Immature natural killer cell (primary cell): ENCODE measurements at regions not wholly inside any gene's neighbourhood (a gene's known extent, or its start where the extent isn't known, plus 50 kb on each side); places are given as distances from the start of the nearest gene placed in this dataset.

ENCODE experiments used
- DNase-seq, 3 donors: peaks; one replicate each; pipeline ENCODE4 v3.0.0; 2022; ENCODE audit warnings: mixed read lengths in 1 of 3
- H3K27ac Mint-ChIP-seq, 6 donors: one replicate each; pipeline ENCODE4 v1.8.0; 2020; ENCODE audit warnings: mixed read lengths in 6 of 6, mild to moderate bottlenecking in 5 of 6, inconsistent platforms in 4 of 6, moderate library complexity in 3 of 6
- H3K27me3 Mint-ChIP-seq, 3 donors: one replicate each; pipeline ENCODE4 v1.8.0; 2020 to 2021; ENCODE audit warnings: low read depth in 3 of 3, mild to moderate bottlenecking in 3 of 3, mixed read lengths in 3 of 3, moderate library complexity in 3 of 3, inconsistent platforms in 1 of 3
- H3K36me3 Mint-ChIP-seq, 3 donors: one replicate each; pipeline ENCODE4 v1.8.0; 2020; ENCODE audit warnings: mixed read lengths in 3 of 3, inconsistent platforms in 2 of 3, mild to moderate bottlenecking in 2 of 3
- H3K4me1 Mint-ChIP-seq, 2 donors: one replicate each; pipeline ENCODE4 v1.8.0; 2020; ENCODE audit warnings: inconsistent platforms in 2 of 2, mild to moderate bottlenecking in 2 of 2, mixed read lengths in 2 of 2, moderate library complexity in 1 of 2
- H3K4me3 Mint-ChIP-seq, 5 donors: one replicate each; pipeline ENCODE4 v1.8.0; 2020; ENCODE audit warnings: mild to moderate bottlenecking in 5 of 5, mixed read lengths in 5 of 5, inconsistent platforms in 3 of 5, moderate library complexity in 3 of 5
- H3K9me3 Mint-ChIP-seq, 6 donors: one replicate each; pipeline ENCODE4 v1.8.0; 2020; ENCODE audit warnings: mild to moderate bottlenecking in 6 of 6, mixed read lengths in 6 of 6, inconsistent platforms in 4 of 6, moderate library complexity in 3 of 6

GRCh38 chr3:168362156-168362555 is 266.4 kb upstream of the GOLIM4 start:
- Mint-ChIP-seq H3K27ac (no peak overlapping the region), H3K27me3 (no peaks in the 10 kb centered on the region), H3K4me1 (no peaks in the 10 kb centered on the region), H3K4me3 (no peak overlapping the region), H3K36me3 (no peaks in the 10 kb centered on the region), H3K9me3 (peaks cover 0 to 5% (median 3%) of the 10 kb centered on the region in 6 donors)
- DNase-seq = no peak

GRCh38 chr3:168360993-168361392 is 265.3 kb upstream of the GOLIM4 start:
- Mint-ChIP-seq H3K9me3 (peaks cover 0 to 3% (median 1%) of the 10 kb centered on the region in 6 donors), H3K27me3 (no peaks in the 10 kb centered on the region), H3K4me1 (no peaks in the 10 kb centered on the region), H3K36me3 (no peaks in the 10 kb centered on the region), H3K27ac (no peak overlapping the region), H3K4me3 (no peak overlapping the region)
- no peak for DNase-seq

- H3K36me3 Mint-ChIP-seq = no peaks in the 10 kb centered on the region
- H3K27me3 Mint-ChIP-seq = no peaks in the 10 kb centered on the region
- H3K4me1 Mint-ChIP-seq = no peaks in the 10 kb centered on the region
- no peak for DNase-seq
- H3K9me3 Mint-ChIP-seq = peaks cover 0 to 5% (median under 1%) of the 10 kb centered on the region in 6 donors
- H3K4me3 Mint-ChIP-seq = no peak overlapping the region
- no peak overlapping the region for H3K27ac Mint-ChIP-seq
Observed at GRCh38 chr3:168342946-168343850, 247.5 kb upstream of the GOLIM4 start.

- H3K36me3 Mint-ChIP-seq = no peaks in the 10 kb centered on the region
- no peak overlapping the region for H3K4me3 Mint-ChIP-seq
- H3K4me1 Mint-ChIP-seq = no peaks in the 10 kb centered on the region
- no peaks in the 10 kb centered on the region for H3K27me3 Mint-ChIP-seq
- DNase-seq = no peak
- no peak overlapping the region for H3K27ac Mint-ChIP-seq
- H3K9me3 Mint-ChIP-seq = peaks cover 0 to 5% (median under 1%) of the 10 kb centered on the region in 6 donors
Observed at GRCh38 chr3:168341956-168342936, 246.5 kb upstream of the GOLIM4 start.

- no peak overlapping the region for H3K27ac Mint-ChIP-seq
- H3K9me3 Mint-ChIP-seq = peaks cover 0 to 3% (median 0%) of the 10 kb centered on the region in 6 donors
- no peaks in the 10 kb centered on the region for H3K27me3 Mint-ChIP-seq
- H3K4me1 Mint-ChIP-seq = no peaks in the 10 kb centered on the region
- no peak for DNase-seq
- H3K4me3 Mint-ChIP-seq = no peak overlapping the region
- no peaks in the 10 kb centered on the region for H3K36me3 Mint-ChIP-seq
Observed at GRCh38 chr3:168341192-168341815, 245.6 kb upstream of the GOLIM4 start.

GRCh38 chr3:168338161-168338560 is 242.4 kb upstream of the GOLIM4 start:
- DNase-seq = no peak
- peaks cover 0 to 2% (median 0%) of the 10 kb centered on the region in 6 donors for H3K9me3 Mint-ChIP-seq
- no peak overlapping the region for H3K27ac Mint-ChIP-seq
- no peaks in the 10 kb centered on the region for H3K4me1 Mint-ChIP-seq
- no peaks in the 10 kb centered on the region for H3K27me3 Mint-ChIP-seq
- no peaks in the 10 kb centered on the region for H3K36me3 Mint-ChIP-seq
- no peak overlapping the region for H3K4me3 Mint-ChIP-seq

- H3K36me3 Mint-ChIP-seq = no peaks in the 10 kb centered on the region
- H3K4me1 Mint-ChIP-seq = no peaks in the 10 kb centered on the region
- H3K9me3 Mint-ChIP-seq = peaks cover 0 to 2% (median 0%) of the 10 kb centered on the region in 6 donors
- DNase-seq = no peak
- no peak overlapping the region for H3K27ac Mint-ChIP-seq
- no peak overlapping the region for H3K4me3 Mint-ChIP-seq
- H3K27me3 Mint-ChIP-seq = no peaks in the 10 kb centered on the region
Observed at GRCh38 chr3:168336276-168336675, 240.6 kb upstream of the GOLIM4 start.

- Mint-ChIP-seq H3K4me1 (no peaks in the 10 kb centered on the region), H3K27ac (no peak overlapping the region), H3K36me3 (no peaks in the 10 kb centered on the region), H3K9me3 (peaks cover 0 to 4% (median 0%) of the 10 kb centered on the region in 6 donors), H3K27me3 (no peaks in the 10 kb centered on the region), H3K4me3 (no peak overlapping the region)
- DNase-seq = no peak
Observed at GRCh38 chr3:168333410-168333935, 237.7 kb upstream of the GOLIM4 start.

- Mint-ChIP-seq H3K36me3 (no peaks in the 10 kb centered on the region), H3K27ac (no peak overlapping the region), H3K4me1 (no peaks in the 10 kb centered on the region), H3K27me3 (no peaks in the 10 kb centered on the region), H3K4me3 (no peak overlapping the region), H3K9me3 (peaks cover 0 to 5% (median 0%) of the 10 kb centered on the region in 6 donors)
- no peak for DNase-seq
Observed at GRCh38 chr3:168331756-168332155, 236.0 kb upstream of the GOLIM4 start.

GRCh38 chr3:168330983-168331382 is 235.3 kb upstream of the GOLIM4 start:
- Mint-ChIP-seq H3K27ac (no peak overlapping the region), H3K4me3 (no peak overlapping the region), H3K27me3 (no peaks in the 10 kb centered on the region), H3K9me3 (peaks cover 0 to 5% (median 0%) of the 10 kb centered on the region in 6 donors), H3K36me3 (no peaks in the 10 kb centered on the region), H3K4me1 (no peaks in the 10 kb centered on the region)
- no peak for DNase-seq

GRCh38 chr3:168327856-168328255 is 232.1 kb upstream of the GOLIM4 start:
- no peaks in the 10 kb centered on the region for H3K27me3 Mint-ChIP-seq
- DNase-seq = no peak
- no peak overlapping the region for H3K27ac Mint-ChIP-seq
- H3K4me3 Mint-ChIP-seq = no peak overlapping the region
- H3K9me3 Mint-ChIP-seq = peaks cover 0 to 7% (median under 1%) of the 10 kb centered on the region in 6 donors
- H3K36me3 Mint-ChIP-seq = no peaks in the 10 kb centered on the region
- no peaks in the 10 kb centered on the region for H3K4me1 Mint-ChIP-seq

- Mint-ChIP-seq H3K4me3 (no peak overlapping the region), H3K4me1 (no peaks in the 10 kb centered on the region), H3K36me3 (no peaks in the 10 kb centered on the region), H3K9me3 (peaks cover 0 to 8% (median under 1%) of the 10 kb centered on the region in 6 donors), H3K27me3 (no peaks in the 10 kb centered on the region), H3K27ac (no peak overlapping the region)
- no peak for DNase-seq
Observed at GRCh38 chr3:168325684-168326083, 230.0 kb upstream of the GOLIM4 start.

- H3K27ac Mint-ChIP-seq = no peak overlapping the region
- DNase-seq = no peak
- no peak overlapping the region for H3K4me3 Mint-ChIP-seq
Observed at GRCh38 chr3:168322941-168323340, 227.2 kb upstream of the GOLIM4 start.

More at GRCh38 chr3:168322941-168323340, 227.2 kb upstream of the GOLIM4 start:
- Mint-ChIP-seq H3K27me3 (peaks cover 0 to 2% (median 0%) of the 10 kb centered on the region in 3 donors), H3K36me3 (no peaks in the 10 kb centered on the region), H3K4me1 (no peaks in the 10 kb centered on the region), H3K9me3 (peaks cover 0 to 10% (median 0%) of the 10 kb centered on the region in 6 donors)
